DMS153 (cell line): ENCODE measurements at regions not wholly inside any gene's neighbourhood (a gene's known extent, or its start where the extent isn't known, plus 50 kb on each side); places are given as distances from the start of the nearest gene placed in this dataset.
A peak's percentile ranks its signal among the peaks of the same experiment; 100 is the strongest.

Experiments used
- DNase-seq: peaks from one replicate; lab custom pipeline; 2025; lab: John Stamatoyannopoulos, UW

GRCh38 chr18:67232406-67232805, 284.1 kb downstream of the DSEL start:
- DNase-seq: no peak

GRCh38 chr18:67222887-67223286, 293.6 kb downstream of the DSEL start:
- no peak for DNase-seq

GRCh38 chr18:67219821-67220220, 296.7 kb downstream of the DSEL start:
- DNase-seq: no peak

DNA sequence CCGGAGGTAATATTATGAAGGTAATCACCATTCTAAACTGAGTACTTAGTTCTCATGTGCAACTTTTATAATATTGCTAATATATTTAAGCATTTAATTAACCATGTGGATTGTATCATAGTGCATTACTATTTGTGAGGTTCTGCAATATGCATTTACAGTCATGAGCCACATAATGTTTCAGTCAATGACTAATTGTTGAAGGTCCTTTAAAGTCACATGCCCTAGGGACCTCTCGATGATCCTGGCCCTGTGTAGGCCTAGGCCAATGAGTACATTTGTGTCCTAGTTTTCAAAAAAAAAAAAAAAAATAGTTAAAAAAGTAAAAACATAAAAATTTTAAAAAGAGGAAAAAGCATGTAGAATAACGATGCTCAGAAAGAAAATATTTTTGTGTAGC, 298.0 kb downstream of the DSEL start:
- no peak for DNase-seq

DNA sequence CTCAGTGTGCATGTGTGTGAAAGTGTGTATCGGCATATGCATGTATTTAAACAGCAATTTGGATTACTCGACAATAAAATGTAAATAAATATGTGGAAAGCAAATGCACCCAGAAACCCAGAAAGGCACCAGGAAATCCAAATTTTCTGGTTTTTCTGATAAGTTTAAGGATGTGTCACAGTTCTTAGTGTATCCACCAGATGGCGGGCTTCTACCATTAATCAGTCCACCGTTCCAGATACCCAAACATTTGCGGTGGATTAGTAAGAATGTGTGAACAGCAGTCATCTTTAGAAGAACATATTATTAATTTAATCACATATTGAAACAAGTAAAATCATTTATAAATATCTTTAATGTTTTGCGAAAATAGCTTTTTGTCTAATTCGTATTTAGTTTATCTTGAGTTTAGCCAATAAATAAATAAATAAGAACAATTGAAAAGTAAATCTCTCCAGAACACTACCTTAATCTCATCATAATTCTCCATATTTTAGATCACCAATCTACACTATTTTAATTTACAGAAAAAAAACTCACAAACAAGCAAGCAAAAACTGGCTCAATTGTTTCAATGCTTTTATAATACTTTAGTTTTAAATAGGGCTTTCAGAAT, 298.9 kb downstream of the DSEL start:
- DNase-seq: no peak

DNA sequence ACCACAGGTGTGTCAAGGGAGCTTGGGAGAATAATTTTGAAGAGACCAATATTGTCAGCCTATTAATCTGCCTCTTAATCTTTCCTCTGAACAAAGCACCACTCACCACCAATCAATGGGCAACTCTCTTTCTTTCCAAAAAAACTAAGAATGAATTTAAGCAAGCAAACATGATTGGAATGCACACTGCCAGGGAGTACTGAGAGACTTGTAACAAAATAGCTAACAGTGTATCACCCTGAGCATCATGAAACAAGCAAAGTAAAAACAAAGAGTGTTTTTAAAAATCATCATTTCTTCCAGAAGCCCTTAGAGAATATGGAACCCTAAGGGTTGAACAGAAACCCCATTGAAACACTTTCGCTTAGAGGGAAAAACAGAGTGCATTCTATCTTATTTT, 299.7 kb downstream of the DSEL start:
- no peak for DNase-seq

DNA sequence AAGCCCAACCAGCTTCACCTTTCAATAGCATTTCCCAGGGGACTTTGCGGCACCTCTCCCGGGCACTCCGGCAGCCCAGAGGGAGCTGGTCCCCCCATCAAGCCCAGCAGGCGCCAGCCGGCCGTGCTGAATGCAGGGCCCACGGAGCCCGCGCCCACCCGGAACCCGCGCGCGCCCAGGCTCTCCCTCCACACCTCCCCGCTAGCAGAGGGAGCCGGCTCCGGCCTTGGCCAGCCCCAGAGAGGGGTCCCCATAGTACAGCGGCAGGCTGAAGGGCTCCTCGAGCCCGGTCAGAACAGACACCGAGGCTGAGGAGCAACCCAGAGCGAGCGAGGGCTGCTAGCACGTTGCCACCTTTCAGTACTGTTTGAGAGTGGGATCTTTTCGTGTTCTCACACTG, 300.8 kb downstream of the DSEL start:
- DNase-seq: no peak

DNA sequence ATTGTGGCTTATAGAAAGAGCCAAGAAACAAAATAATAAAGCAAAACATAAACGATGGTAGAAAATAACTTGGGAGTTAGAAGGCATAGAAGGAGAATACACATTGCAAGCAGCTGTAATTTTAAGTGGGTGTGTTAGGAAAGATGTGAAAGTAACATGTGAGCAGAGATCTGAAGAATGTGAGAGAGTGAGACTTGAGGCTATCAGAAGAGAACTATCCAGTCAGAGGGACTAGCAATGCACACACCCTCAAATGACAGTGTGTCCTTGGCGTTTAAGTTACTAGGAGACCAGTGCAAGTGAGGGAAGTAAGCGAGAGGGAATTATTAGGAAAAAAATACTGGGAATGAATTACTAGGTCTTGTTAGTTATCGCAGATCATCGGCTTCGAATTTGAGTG, 304.9 kb downstream of the DSEL start:
- DNase-seq: no peak

DNA sequence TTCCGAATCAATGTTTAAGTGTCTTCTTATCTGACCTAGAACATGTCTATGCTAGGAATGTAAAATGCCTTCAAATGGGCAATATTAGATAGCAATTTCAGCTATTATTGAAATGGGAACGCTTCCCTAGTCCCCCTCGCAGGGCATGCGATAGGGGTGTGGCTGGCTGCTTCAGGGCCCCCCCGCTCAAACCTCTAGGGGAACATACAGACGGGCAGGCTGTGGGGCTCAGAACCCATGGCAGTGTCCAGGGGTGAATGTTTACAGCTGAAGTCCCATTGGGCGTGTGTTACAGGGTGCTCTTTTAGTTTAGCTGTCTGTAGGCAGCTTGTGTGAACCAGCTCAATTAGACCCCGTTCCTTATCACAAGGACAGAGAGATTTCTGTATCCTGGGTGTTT, 315.9 kb downstream of the DSEL start:
- no peak for DNase-seq

GRCh38 chr18:67199993-67200617, 316.4 kb downstream of the DSEL start:
- no peak for DNase-seq

GRCh38 chr18:67194886-67195285, 321.6 kb downstream of the DSEL start:
- DNase-seq: no peak

GRCh38 chr18:67192535-67192934, 324.0 kb downstream of the DSEL start:
- DNase-seq: no peak

DNA sequence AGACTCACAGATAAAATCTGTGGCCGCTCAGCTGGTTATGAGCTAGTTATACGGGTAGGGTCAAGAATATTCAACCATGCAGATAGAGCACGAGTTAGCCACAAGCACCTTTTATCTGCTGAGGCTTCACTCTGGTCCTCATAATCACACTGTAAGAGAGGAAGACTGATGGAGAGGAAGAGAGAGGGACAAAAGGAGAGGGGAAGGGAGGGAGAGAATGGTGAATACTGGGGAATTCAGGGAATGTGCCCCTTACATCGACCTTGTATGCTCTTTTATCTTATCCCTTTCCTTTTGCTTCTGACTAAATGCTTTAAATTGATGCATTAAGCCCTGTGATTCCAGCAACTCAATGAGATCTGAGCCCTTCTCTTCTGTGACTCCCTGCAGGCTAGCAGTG, 333.1 kb downstream of the DSEL start:
- DNase-seq: no peak

DNA sequence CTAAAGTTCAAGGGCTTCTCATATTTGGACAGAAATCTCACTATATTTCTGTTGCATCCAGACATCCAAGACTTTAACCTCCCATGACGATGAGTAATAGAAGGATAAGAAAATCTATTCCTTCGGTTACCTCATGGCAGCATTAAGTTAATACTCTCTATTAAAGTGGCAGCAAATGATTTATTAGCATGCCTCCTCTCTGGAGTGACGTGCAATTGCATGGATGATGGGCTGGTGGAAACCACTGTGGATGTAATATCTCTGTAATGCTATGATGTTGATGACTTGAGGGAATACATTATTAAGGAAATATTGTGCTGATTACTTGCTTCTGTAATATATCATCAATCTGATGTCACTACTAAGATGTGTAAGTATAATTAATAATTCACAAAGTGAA, 336.8 kb downstream of the DSEL start:
- DNase-seq: no peak

- DNase-seq: no peak
Observed at GRCh38 chr18:67159662-67160061, 356.9 kb downstream of the DSEL start.

- no peak for DNase-seq
Observed at GRCh38 chr18:67154979-67155378, 361.5 kb downstream of the DSEL start.

- no peak for DNase-seq
Observed at GRCh38 chr18:67151366-67151765, 365.2 kb downstream of the DSEL start.

GRCh38 chr18:67145586-67146292, 370.8 kb downstream of the DSEL start:
- DNase-seq: no peak

GRCh38 chr18:67144329-67144728, 372.2 kb downstream of the DSEL start:
- DNase-seq: peak; percentile 36

DNA sequence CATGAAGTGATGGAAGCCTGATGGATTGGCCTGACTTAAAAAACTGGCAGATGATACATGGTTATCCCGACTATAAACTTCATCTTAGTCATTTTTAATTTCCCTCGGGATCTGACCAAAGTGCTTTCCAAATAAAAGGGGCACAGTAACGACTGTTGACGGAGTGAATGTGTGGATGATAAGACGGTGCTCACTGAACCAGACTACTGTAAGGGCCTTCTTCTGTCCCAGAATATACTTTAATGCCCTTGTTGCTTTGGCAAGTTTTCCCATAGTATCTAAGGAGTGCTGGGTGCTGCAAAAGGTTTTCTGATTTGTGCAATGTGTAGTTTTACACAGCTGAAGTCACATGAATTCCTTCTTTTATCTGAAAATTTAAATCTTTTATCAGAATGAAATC, 373.5 kb downstream of the DSEL start:
- DNase-seq: no peak

DNA sequence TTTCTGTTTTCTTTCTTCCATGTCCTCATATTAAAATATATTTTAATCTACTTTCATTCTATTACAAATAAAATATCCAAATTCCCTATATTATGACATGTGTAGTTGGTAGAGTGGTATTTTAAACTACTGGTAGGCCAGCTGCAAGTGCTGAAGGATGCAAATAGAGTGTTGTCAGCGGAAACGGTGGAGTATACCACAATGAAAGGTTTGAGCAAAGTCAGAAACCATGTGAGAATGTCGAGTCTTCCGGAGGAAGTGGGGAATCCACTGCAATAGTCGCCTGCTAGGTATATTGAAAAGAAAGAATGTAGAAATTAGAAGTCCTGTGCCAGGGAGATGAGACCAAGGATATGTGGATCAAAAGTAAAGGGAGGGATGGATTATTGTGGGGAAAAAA, 373.9 kb downstream of the DSEL start:
- DNase-seq: no peak

- DNase-seq: no peak
Observed at GRCh38 chr18:67140495-67140894, 376.0 kb downstream of the DSEL start.

DNA sequence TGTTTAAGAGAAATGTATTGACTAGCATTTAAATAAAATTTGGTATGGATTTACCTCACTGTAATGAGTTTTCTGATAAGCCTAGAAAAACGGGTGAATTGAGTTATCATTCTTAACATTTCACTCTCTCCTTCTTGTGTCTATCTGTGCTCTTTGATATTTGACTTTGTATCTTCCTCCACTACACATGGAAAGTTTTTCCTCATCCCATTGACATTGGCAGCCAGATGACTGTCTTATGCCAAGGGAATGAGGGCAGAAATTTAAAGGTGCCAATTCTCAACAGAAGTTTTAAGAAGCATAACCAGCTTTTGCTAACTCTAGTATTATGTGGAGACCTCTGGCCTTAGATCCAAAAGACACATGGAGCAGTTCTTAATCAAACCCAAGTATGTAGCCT, 376.6 kb downstream of the DSEL start:
- DNase-seq: no peak

- peak; percentile 2 for DNase-seq
Observed at GRCh38 chr18:67135981-67136380, 380.5 kb downstream of the DSEL start.
